ENCODE measurements at regions not wholly inside any gene's neighbourhood (a gene's known extent, or its start where the extent isn't known, plus 50 kb on each side); places are given as distances from the start of the nearest gene placed in this dataset.

DNA sequence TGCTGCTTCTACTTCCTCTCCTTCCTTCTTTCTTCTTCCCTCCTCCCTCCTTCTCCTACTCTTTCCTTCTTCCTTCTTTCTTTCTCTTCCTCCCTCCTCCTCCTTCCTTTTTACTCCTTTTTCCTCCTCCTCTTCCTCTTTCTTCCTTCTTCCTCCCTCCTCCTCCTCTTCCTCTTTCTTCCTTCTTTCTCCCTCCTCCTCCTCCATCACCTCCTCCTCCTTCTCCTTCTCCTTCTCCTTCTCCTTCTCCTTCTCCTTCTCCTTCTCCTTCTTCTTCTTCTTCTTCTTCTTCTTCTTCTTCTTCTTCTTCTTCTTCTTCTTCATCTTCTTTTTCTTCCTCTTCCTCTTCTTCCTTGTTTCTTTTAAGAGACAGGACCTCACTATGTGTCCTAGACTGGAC is 224.0 kb downstream of the NR2F2 start:
- no peak overlapping the region for H3K4me3 ChIP-seq (ENCODE audit: low read depth, low read length)
- TF ChIP-seq, protein P1, sequence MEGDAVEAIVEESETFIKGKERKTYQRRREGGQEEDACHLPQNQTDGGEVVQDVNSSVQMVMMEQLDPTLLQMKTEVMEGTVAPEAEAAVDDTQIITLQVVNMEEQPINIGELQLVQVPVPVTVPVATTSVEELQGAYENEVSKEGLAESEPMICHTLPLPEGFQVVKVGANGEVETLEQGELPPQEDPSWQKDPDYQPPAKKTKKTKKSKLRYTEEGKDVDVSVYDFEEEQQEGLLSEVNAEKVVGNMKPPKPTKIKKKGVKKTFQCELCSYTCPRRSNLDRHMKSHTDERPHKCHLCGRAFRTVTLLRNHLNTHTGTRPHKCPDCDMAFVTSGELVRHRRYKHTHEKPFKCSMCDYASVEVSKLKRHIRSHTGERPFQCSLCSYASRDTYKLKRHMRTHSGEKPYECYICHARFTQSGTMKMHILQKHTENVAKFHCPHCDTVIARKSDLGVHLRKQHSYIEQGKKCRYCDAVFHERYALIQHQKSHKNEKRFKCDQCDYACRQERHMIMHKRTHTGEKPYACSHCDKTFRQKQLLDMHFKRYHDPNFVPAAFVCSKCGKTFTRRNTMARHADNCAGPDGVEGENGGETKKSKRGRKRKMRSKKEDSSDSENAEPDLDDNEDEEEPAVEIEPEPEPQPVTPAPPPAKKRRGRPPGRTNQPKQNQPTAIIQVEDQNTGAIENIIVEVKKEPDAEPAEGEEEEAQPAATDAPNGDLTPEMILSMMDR (IDR thresholded peaks at IDR 0.05; ENCODE audit: borderline replicate concordance, insufficient read depth, low read depth, low read length) = no peak

DNA sequence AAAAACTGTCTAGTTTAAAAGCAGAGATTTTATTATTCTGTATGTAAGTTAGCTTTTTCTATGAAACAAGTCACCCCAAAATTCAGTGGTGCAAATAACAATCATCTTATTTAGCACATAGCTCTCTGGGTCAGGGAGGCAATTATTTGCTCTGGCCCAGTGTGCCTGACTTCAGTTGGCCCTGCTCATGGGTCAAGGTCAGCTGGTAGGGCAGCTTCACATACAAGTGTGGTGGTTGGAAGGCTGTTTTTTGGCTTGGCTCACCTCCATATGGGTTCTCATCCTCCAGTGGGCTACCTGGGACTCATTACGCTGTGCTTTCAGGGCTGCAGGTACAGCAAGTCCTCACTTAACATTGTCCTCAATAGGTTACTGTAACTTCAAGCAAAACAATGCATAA is 228.6 kb downstream of the NR2F2 start:
- no peak overlapping the region for H3K4me3 ChIP-seq (ENCODE audit: low read depth, low read length)
- TF ChIP-seq, protein P1 (IDR thresholded peaks at IDR 0.05; ENCODE audit: borderline replicate concordance, insufficient read depth, low read depth, low read length) = no peak

DNA sequence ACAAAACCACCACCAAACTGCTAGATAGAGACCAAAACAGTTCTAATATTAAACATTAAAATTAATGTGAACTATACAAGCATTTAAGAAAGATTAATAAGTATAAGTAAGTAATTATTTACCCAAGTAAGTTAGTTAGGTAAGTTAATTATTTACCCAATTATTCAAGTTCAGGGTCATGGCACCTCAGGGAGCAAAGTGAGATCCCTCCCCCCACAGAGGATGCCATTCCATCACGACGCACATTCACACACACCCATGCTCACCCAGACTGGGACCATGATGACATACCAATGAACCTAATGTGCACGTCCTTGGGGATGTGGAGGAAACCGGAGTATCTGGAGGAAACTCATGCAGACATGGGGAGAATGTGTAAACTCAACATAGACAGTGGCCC is 229.1 kb downstream of the NR2F2 start:
- H3K4me3 ChIP-seq (ENCODE audit: low read depth, low read length) = no peak overlapping the region
- TF ChIP-seq, protein P1 (IDR thresholded peaks at IDR 0.05; ENCODE audit: borderline replicate concordance, insufficient read depth, low read depth, low read length) = no peak

DNA sequence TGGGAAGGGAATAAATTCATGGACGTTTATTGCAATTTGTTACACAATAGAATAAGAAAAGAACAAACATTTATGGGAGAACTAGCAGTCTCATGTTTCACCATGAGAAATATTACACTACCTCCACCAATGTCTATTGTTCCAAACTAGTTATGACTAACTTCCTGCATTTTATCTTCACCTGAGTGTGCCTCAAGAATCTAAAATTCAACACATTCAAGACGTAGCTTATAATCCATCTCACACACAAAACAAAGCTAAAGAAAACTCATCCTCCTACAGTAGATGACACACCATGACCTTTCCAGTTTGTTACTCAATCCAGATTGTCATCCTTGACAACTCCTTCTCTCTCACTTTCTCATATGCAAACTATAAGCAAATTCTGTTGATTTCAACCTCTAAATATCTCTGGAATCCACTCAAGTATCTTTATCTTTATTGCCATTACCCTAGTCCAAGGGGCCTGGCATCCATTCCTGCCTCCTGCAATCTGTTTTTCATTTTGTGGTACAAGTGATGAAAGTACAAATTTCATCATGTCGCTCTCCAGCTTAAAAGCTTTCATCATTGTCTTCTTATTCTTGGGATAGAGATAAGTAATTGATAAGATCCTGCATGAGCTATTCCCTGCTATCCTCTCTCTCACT is 229.9 kb downstream of the NR2F2 start:
- no peak overlapping the region for H3K4me3 ChIP-seq (ENCODE audit: low read depth, low read length)
- TF ChIP-seq, protein P1 (IDR thresholded peaks at IDR 0.05; ENCODE audit: borderline replicate concordance, insufficient read depth, low read depth, low read length) = no peak

DNA sequence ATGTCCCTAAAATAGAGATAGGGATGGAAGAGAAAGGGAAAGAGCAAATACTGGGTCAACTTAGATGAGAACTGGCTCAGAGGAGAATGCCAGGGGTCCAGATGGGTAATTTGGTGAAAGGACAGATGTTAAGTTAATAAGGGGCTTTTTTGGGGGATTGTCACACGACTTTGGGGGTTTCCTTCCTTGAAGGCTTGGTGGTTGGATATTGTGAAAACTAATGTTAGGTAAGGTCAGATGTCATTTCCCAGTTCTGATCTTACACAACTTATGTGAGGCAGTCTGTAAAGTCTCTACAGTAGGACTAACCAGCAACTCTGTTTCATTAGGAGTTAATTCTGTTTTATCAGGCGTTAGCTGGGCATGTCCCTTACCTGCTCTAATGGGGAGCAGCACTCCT is 231.1 kb downstream of the NR2F2 start:
- TF ChIP-seq, protein P1 (IDR thresholded peaks at IDR 0.05; ENCODE audit: borderline replicate concordance, insufficient read depth, low read depth, low read length) = no peak
- no peak overlapping the region for H3K4me3 ChIP-seq (ENCODE audit: low read depth, low read length)

DNA sequence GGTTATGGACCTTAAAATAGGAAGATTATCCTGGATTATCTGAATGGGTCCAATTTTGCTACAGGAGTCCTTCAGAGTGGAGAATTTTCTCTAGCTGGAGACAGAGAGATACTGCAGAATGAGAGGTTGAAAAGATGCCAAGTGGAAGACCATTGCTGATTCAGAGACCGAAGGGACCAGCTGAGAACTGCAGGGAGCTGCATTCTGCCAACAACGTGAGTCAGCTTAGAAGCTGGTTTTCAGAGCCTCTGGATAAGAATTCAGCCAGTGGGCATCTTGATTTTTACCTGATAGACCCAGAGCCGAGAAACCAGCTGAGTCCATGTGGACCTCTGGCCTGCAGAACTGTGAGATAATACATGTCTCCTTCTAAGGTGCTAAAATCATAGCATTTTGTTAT is 234.0 kb downstream of the NR2F2 start:
- H3K4me3 ChIP-seq (ENCODE audit: low read depth, low read length) = no peak overlapping the region
- TF ChIP-seq, protein P1 (IDR thresholded peaks at IDR 0.05; ENCODE audit: borderline replicate concordance, insufficient read depth, low read depth, low read length) = no peak

DNA sequence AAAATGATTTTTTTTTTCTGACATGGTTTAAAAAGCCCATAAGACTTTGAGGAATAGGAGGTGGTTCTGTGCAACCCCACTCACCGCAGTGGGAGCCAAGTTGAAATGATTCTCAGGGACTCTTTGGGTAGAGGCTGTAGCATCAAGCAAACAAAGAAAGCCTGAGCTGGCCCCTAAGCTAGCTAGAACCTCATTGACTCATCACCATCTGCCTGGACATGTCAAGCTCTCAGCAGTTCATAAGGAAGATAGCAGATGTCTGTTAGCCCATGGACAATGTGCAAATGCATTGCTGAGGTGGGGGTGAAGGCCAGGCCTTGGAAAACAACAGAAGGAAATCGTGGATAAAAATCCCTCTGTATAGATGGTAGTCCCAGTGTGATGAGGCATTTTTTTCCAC is 234.8 kb downstream of the NR2F2 start:
- TF ChIP-seq, protein P1 (IDR thresholded peaks at IDR 0.05; ENCODE audit: borderline replicate concordance, insufficient read depth, low read depth, low read length) = no peak
- no peak overlapping the region for H3K4me3 ChIP-seq (ENCODE audit: low read depth, low read length)
